Retinal pigment epithelial cell (primary cell): ENCODE measurements at regions not wholly inside any gene's neighbourhood (a gene's known extent, or its start where the extent isn't known, plus 50 kb on each side); places are given as distances from the start of the nearest gene placed in this dataset.
A peak's percentile ranks its signal among the peaks of the same experiment; 100 is the strongest.

Experiments
- DNase-seq: peaks from one replicate; pipeline ENCODE4 v3.0.0-alpha.2; 2010; ENCODE audit warnings: low read depth
- H3K4me3 ChIP-seq: 2 replicates; pipeline ENCODE4 v1.5.1; 2011; ENCODE audit warnings: mild to moderate bottlenecking, low read length, control low read depth, moderate library complexity
- TF ChIP-seq, protein P1 (sequence below): conservative IDR thresholded peaks from 2 replicates; pipeline ENCODE4 v1.5.1; 2011; ENCODE audit warnings: low read depth, low read length, control low read depth, inconsistent platforms

DNA sequence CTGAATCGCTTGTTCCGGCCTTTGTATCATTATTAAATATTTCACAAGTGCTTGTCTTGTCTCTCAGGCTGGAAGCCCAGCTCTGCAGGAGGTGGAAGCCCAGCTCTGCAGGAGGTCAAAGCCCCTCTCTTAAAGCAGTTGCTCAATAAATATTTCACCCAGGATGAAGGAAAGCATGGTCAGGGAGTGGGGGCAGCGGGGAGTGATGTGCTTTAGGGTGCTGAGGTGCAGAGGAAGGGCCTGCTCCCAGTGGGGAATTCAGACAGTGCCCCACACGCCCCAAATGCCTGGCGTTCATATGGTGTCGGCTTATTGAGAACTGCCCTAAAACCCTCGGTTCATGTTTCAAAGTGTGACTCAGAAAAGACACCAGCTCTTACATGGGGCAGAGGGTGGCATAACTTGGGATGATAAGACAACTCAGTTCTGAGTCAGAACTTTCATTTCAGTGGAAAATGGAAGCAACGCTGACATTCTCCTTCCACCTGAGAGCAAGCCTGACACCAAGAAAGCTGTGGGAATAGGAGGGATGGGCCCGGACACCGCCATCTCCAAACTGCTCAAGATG is 114.3 kb upstream of the DAP start:
- TF ChIP-seq, protein P1, sequence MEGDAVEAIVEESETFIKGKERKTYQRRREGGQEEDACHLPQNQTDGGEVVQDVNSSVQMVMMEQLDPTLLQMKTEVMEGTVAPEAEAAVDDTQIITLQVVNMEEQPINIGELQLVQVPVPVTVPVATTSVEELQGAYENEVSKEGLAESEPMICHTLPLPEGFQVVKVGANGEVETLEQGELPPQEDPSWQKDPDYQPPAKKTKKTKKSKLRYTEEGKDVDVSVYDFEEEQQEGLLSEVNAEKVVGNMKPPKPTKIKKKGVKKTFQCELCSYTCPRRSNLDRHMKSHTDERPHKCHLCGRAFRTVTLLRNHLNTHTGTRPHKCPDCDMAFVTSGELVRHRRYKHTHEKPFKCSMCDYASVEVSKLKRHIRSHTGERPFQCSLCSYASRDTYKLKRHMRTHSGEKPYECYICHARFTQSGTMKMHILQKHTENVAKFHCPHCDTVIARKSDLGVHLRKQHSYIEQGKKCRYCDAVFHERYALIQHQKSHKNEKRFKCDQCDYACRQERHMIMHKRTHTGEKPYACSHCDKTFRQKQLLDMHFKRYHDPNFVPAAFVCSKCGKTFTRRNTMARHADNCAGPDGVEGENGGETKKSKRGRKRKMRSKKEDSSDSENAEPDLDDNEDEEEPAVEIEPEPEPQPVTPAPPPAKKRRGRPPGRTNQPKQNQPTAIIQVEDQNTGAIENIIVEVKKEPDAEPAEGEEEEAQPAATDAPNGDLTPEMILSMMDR: no peak
- H3K4me3 ChIP-seq: no peak overlapping the region
- DNase-seq: no peak

DNA sequence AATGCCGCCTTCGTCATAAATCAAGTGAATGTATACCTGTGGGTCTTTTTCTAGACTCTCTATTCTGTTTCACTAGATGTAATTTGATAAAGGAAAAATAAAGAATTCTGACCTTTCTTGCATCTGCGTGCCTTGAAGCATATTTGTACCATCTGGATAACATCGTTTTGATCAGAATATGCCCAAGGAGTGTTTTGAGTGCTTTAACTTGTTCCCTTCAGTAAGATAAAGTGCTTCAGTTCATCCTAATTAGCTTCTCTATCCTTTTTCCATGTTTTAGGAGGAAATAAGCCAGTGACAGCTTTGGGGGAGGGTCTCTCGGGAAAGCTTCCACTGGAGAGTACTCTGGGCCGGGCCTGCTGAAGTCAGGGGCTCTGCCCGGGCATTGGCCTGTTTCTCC is 113.5 kb upstream of the DAP start:
- no peak for DNase-seq
- no peak overlapping the region for H3K4me3 ChIP-seq
- TF ChIP-seq, protein P1: no peak

DNA sequence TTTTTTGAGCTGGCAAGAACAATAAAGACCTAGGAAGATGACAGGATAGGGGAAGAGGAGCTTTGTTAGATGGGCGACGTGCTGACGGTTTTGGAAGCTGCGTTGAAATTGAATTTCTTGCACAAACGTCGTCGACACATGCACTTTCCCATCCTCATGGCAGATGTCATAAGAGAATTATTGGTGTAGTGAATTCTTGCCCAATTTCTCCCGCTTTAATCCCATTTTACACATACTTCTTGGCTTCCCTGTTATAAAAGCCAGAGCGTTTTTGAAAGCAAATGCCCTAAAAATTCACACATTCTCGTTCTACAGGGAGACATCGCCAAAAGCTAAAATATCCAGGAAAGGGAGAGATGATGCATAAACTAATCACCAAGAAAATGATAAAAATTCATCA is 109.8 kb upstream of the DAP start:
- TF ChIP-seq, protein P1: no peak
- DNase-seq: no peak
- no peak overlapping the region for H3K4me3 ChIP-seq

DNA sequence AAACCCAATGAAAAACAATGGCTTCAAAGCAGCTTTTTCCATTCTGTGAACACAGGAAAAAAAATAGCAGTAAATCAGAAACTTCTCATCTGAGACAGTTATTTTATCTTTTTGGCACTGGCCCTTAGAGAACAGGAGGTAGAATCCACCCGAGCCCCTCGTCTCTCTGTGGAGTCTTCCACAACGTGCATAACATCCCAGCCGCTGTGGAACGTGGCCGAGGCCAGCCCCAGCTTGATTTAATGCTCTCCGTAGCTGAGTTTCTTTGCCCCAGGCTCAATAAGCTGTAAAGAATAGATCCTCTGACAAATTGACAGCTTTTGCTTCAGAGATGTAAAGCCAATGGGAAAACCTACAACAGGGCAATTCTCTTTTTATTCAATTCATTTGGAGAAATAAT is 107.9 kb upstream of the DAP start:
- TF ChIP-seq, protein P1: no peak
- no peak overlapping the region for H3K4me3 ChIP-seq

DNA sequence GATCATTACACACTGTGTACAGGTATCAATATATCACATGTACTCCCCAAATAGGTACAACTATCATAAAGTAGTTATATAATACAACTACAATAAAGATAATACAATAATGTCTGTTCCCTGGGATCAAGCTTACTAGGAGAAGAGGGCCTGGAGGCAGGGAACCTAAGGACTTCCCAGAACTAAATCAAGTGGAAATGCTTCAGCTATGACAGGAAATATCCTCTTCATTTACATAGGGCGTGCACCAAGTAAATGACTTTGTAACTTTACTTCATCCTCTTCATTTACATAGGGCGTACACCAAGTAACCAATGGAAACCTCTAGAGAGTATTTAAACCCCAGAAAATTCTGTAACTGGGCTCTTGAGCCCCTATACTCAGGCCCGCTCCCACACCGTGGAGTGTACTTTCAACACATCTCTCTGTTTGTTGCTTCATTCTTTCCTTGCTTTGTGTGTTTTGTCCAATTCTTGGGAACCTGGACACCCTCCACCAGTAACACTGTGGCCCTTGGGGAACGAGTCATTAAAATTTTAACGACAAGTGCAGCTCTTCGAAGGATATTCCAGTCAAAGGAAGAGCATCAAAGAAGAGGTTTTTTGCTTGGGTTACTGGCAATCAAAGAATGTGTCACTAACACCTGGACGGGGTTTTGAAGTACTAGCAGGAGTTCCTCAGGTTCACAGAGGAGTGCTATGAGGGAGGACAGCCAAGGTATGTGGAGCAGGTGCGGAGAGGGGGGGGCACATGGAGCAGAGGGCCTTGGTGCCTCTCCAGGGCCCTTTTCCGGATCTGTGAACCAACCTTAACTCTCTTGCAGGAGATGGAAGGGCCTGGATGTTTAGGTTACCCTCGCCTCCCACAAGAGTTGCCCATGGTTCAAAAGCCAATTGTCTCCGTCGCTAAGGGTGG is 106.6 kb upstream of the DAP start:
- H3K4me3 ChIP-seq: no peak overlapping the region
- TF ChIP-seq, protein P1: no peak
- no peak for DNase-seq

More for the DNA sequence above, 107.9 kb upstream of the DAP start:
- no peak for DNase-seq

DNA sequence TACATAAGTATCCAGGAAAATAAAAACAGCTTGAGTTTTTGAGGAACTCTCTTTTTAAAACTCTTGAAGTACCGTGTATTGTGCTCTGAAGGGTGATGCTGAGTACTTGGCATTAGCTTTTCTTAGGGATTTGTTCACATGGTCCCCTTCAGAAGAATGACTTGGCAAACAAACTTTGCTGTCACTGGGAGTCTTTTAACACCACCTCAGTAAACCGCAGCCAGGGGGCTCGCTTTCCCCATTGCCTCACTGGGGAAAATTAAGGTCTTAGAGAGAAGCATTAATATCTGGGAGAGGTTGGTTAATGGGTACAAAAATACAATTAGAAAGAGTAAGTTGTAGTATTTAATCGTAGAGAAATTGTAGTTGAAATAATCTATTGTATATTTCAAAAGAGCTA is 105.9 kb upstream of the DAP start:
- TF ChIP-seq, protein P1: peak; percentile 35
- H3K4me3 ChIP-seq: no peak overlapping the region
- no peak for DNase-seq
